HG03280 (cell line): ENCODE measurements at regions not wholly inside any gene's neighbourhood (a gene's known extent, or its start where the extent isn't known, plus 50 kb on each side); places are given as distances from the start of the nearest gene placed in this dataset.
"Not testable (repeated sequence)": the region's sequence is repeated elsewhere in the genome, so short reads cannot be mapped to it uniquely, and the experiment has no call there.

Experiments
- ATAC-seq: cut with Tn5 transposase; IDR thresholded peaks from one replicate; pipeline ENCODE4 v1.9.1; 2021; ENCODE audit warnings: mild to moderate bottlenecking, moderate library complexity; ENCODE audit not compliant: unreplicated experiment

DNA sequence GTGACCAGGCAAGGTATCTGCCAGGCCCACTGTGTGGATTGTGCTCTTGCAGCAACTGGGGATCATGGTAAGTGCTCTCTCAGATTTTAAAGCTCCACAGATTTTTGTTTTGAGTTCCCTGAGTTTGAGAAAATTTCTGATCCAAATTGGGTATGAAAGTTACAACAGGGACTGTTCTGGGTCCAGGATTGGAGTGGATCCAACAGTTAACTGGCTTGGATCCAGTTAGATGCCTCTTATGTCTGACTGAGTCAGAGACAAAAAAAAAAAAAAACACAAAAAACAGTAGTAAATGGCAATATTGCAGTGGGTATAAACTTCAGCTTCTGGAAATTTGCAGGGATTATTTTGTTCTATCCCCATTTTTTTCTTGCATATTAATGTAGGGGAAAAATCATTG is 598.8 kb downstream of the C12orf50 start:
- ATAC-seq = no peak

DNA sequence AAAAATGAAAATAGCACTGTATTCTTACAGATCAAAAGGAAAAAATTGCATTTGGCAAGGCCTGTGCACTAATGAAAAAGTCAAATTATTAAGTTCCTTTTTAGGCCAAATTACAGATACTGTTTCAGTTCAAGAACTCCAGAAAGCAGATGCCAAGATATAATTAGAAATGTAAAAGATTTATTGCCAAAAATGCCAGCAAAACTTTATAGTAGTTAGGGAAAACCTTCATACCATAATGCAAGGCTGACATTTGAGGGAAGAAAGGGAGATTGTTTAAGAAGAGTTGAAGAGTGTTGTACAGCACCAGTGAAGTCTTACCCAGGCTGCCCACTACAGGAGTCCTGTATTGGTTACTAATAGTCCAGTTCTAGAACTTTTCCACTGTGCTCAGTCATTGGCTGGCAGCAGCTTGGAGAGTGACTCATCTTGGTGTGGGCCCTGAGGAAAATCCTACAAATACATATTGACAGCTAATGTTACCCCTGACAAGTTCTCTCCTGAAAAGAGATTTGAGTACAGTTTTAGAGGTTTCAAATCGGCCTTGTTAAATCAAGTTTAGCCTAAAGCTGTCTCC is 600.4 kb downstream of the C12orf50 start:
- no peak for ATAC-seq

- no peak for ATAC-seq
These were observed 601.4 kb downstream of the C12orf50 start for GRCh38 chr12:87427770-87428169.

DNA sequence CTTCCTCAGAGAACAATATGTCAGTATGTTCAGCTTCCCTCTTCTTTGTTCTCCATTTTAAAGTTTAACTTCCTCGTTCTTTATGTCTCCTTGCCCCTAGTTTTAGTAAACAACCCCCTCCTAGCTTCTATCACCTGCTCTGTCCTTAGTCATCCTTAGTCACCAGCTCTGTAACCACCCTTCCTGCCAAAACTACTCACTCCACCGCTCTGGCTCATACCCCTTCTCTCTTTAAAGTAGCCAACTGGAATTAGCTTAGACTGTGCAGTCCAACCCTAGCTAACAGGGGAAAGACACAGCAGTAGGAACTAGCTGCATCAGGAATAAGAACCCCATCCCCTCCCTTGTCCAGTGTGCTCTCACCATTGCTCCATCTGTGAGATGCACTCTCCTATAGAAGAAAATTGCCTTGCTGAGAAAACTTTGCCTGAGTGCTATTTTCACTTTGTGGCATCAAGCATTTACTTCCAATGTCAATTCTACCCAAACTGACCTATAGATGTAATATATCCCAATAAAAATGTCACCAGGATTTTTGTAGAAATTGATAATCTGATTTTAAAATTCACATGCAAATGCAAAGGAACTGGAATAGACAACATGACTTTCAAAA is 603.2 kb downstream of the C12orf50 start:
- no peak for ATAC-seq

- not testable (repeated sequence) for ATAC-seq
These were observed 608.0 kb downstream of the C12orf50 start for GRCh38 chr12:87421233-87421632.

GRCh38 chr12:87413784-87414183 is 615.4 kb downstream of the C12orf50 start:
- no peak for ATAC-seq

DNA sequence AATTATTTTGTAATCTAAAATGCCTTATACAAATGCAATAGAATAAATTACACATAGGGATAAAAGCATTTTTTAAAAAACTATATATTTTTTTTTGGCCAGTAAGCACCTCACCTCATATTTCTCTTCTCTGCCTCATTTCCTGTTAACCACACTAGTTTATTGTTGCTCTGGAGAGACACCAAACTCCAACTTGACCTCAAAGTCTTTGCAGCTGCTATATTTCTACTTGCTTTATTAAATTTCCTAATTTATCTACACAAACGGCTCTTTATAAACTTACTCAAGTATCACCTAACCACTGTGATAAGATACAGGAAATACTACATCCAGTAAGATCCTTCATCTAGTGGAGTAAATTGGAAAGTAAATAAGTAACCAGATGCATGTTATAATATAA is 622.3 kb downstream of the C12orf50 start:
- ATAC-seq = no peak

- ATAC-seq = no peak
These were observed 623.3 kb downstream of the C12orf50 start for GRCh38 chr12:87405918-87406317.

GRCh38 chr12:87394168-87394567 is 635.0 kb downstream of the C12orf50 start:
- not testable (repeated sequence) for ATAC-seq

GRCh38 chr12:87388376-87388775 is 640.8 kb downstream of the C12orf50 start:
- no peak for ATAC-seq

- ATAC-seq = no peak
These were observed 643.9 kb downstream of the C12orf50 start for GRCh38 chr12:87385322-87385721.

- no peak for ATAC-seq
These were observed 645.0 kb downstream of the C12orf50 start for GRCh38 chr12:87384226-87384625.

DNA sequence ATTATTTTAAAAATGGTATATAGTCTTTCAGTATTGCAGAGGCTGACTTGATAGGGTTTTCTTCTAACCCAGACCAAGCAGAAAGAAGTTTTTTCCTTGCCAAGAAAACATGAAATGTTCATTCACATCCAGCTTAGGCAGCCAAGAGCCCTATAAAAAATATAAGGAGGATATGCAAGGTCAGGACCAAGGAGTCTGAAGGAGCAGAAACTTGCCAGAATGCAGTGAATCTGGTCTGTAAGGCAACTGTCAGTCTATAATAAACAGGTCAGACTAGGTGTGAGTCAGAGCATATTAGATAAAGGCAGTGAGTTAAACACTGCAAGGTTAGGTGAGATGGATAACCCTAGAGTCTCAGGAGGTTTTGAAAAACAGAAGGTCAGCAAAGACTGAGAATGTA is 645.5 kb downstream of the C12orf50 start:
- ATAC-seq = no peak

DNA sequence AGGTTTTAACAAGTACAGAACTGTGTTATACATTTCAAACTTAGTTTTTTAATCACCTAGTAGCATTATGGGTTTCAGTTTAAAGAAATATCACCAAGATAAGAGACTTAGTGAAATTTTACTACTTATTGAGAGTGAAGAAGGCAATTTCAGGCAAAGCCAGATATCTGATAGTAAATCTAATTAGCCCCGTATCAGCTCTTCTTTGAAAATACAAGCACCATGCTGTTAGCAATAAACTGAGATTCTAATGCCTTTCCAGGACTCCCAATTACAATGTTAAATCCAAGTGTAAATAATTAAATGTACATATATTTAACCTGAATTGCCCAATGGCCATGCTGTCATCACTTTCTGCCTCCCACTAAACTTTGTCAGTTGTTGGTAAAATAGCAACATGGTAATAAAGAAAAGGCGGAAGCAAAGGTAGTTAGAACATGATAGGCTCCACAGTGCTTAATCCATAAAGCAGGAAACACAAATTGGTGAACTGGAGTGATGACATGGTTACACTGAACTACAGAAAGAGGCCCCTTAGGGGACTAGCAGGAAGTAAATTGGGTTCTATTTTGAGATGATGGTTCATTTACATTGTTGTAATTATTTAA is 646.1 kb downstream of the C12orf50 start:
- ATAC-seq = no peak

GRCh38 chr12:87382436-87382835 is 646.8 kb downstream of the C12orf50 start:
- ATAC-seq = no peak

DNA sequence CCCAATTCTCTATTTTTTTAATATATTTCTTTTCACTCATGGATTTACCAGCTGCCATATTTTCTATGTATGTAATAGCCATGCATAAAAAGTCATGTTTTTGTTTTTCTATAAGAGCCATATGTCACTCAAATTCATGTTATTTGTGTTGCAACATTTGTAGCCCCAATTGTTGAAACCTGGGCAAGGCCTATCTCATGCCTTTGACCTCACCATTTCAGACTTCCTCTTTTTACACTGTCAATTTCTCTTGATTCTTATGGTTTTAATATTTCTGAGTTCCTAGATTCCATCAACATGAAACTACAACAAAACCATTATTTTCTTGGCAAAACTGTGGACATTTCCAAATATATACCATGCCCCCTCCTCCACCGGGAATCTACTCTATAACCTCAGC is 647.5 kb downstream of the C12orf50 start:
- no peak for ATAC-seq

DNA sequence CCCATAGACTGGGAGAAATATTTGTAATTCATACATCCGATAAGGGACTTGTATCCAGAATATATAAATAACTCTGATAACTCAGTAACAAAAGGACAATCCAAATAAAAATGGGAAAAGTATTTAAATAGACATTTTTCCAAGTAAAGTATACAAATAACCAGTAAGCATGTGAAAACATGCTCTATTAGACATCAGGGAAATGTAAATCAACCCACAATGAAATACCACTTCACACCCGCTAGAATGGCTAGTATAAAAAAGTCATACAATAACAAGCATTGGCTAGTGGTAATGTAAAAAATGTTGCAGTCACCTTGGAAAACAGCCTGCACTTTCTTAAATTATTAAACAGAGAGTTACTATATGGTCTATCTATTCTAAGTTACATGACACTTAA is 650.7 kb downstream of the C12orf50 start:
- no peak for ATAC-seq

- no peak for ATAC-seq
These were observed 652.5 kb downstream of the C12orf50 start for GRCh38 chr12:87376722-87377121.

DNA sequence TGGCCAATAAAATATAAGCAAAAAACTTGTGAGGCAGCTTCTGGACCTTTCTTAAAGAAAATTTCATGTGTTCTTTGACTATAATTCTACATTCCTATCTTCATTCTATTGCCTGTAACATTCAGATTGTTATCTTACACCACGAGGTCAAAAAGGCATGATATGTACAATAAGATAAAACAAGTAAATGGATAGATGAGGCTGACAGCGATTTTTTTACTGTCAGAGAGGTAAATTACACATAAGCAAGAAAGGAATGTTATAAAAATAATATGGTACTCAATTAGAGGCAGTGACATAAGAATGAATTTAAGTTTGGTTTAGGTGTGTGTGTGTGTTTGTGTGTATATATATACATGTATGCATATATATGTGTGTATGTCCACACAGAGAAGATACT is 660.0 kb downstream of the C12orf50 start:
- ATAC-seq = no peak

DNA sequence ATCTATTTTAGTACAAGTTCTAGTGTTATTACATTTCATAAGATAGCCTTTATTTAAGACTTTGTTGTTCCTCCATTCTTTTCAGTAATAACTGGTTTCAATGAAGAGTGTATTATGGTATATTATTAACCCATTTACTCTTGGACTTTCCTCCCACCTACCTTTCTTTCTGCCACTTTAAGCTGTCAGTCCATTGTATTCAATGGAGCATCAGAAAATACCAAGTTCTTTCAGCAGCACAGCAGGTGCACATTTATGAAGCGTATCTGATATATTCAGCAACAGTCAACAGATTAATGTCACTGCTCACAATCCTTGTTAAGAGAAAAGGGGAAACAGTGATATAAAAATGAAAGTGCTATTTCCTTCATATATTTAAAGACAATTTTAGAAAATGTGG is 660.9 kb downstream of the C12orf50 start:
- ATAC-seq = no peak

DNA sequence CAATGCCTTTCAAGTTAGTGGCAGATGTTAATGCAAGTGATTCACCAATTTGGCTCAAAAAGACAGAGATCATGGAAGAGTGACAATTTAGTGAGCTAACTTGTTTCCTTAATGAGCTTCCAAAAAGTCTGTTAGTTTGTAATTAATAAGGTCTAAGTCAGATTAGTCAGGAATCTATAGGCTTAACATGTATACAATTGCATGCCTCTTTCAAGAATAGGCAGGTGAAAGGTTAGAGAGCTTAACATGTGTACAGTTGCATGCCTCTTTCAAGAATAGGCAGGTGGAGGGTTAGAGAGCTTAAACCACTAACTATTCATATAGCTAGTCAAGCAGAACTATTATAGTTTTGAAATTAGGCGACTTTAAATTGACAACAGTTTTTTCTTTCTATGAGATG is 663.8 kb downstream of the C12orf50 start:
- no peak for ATAC-seq

DNA sequence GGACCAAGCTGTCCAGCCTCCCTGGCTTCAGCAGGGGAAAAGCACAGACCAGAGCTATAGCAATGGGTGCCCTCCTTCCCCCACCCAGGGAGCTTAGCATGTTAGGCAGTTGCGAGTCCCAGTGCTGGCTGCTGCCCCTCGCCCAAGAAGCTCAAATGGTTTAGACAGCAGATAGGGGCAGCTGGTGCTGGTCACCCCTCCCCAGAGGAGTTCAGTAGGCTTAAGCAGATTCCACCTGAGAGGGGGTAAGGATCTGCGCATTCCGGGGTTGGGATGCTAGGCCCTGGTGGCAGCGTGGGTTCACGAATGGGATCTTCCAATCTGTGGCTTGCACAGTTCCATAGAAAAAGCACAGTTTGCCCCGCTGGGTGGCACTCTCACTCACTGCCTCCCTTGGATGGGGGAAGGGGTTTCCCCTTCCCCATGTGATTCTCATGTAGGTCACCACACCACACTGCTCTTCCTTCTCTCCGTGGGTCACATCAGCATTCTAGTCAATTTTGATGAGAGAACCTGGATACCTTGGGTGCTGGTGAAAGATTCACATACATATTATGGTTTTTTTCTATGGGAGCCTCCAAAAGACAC is 665.6 kb downstream of the C12orf50 start:
- no peak for ATAC-seq
